T-cell (primary cell): ENCODE measurements at regions not wholly inside any gene's neighbourhood (a gene's known extent, or its start where the extent isn't known, plus 50 kb on each side); places are given as distances from the start of the nearest gene placed in this dataset.
"Not testable (repeated sequence)": the region's sequence is repeated elsewhere in the genome, so short reads cannot be mapped to it uniquely, and the experiment has no call there.

Experiments
- ATAC-seq, 4 experiments: fragments of 200-7000 bp in 3 of 4; fragments of 150-1000 bp in 1 of 4; cut with Tn5 transposase; replicated peaks in 1 of 4; 1 replicate in 3 of 4; 2 replicates in 1 of 4; pipeline ENCODE4 v1.10.0; 2021; ENCODE audit warnings: moderate library complexity in 3 of 4, mild to moderate bottlenecking in 2 of 4, moderate number of reproducible peaks in 1 of 4
- CTCF ChIA-PET, 2 donors: fragments of 300-600 bp; sonication (Branson Sonifier 250); formaldehyde crosslinking; loops; one replicate each; lab custom pipeline; 2022; ENCODE audit warnings: antibody characterized with exemption in 2 of 2; lab: Charles Lee
- POLR2A ChIA-PET, 2 donors: fragments of 300-600 bp; sonication (Branson Sonifier 250); formaldehyde crosslinking; loops; one replicate each; lab custom pipeline; 2022; ENCODE audit warnings: antibody characterized with exemption in 2 of 2; lab: Charles Lee
- DNase-seq, 35 experiments: peaks; one replicate each; pipeline versions ENCODE4 v3.0.0 to v3.0.0-alpha.2; 2013 to 2023
- H3K27ac ChIP-seq: one replicate; pipeline ENCODE4 v1.5.1; 2013; ENCODE audit warnings: low read length
- H3K27me3 ChIP-seq, 2 experiments: replicated peaks in 1 of 2; 1 replicate in 1 of 2; 2 replicates in 1 of 2; pipeline versions ENCODE4 v1.6.1 to v1.7.0; 2013; ENCODE audit warnings: low read length in 1 of 2, mixed read lengths in 1 of 2; ENCODE audit not compliant: control insufficient read depth in 2 of 2, insufficient read depth in 2 of 2; ENCODE audit errors: extremely low read depth in 1 of 2
- H3K36me3 ChIP-seq, 2 donors: 1 replicate in 1 of 2; 2 replicates in 1 of 2; pipeline versions ENCODE4 v1.6.1 to v1.7.0; 2013; ENCODE audit warnings: low read length in 1 of 2; ENCODE audit not compliant: control insufficient read depth in 2 of 2, insufficient read depth in 1 of 2; ENCODE audit errors: extremely low read depth in 1 of 2
- H3K4me1 ChIP-seq, 2 experiments: 1 replicate in 1 of 2; 2 replicates in 1 of 2; pipeline versions ENCODE4 v1.6.1 to v1.7.0; 2013; ENCODE audit warnings: low read length in 2 of 2, mixed read lengths in 1 of 2; ENCODE audit not compliant: insufficient read depth in 2 of 2, control insufficient read depth in 1 of 2; ENCODE audit errors: extremely low read depth in 1 of 2
- H3K4me3 ChIP-seq, 2 donors: 1 replicate in 1 of 2; 2 replicates in 1 of 2; pipeline versions ENCODE4 v1.5.1 to v1.7.0; 2013; ENCODE audit warnings: mild to moderate bottlenecking in 2 of 2, low read length in 1 of 2, moderate library complexity in 1 of 2; ENCODE audit not compliant: control insufficient read depth in 1 of 2; ENCODE audit errors: extremely low read depth in 1 of 2
- H3K9me3 ChIP-seq: 2 replicates; pipeline ENCODE4 v1.7.0; 2013
- H3K27ac Mint-ChIP-seq, 2 donors: one replicate each; pipeline ENCODE4 v1.8.0; 2020 to 2021; ENCODE audit warnings: mild to moderate bottlenecking in 2 of 2, mixed read lengths in 2 of 2
- H3K27me3 Mint-ChIP-seq, 2 donors: one replicate each; pipeline ENCODE4 v1.8.0; 2021 to 2022; ENCODE audit warnings: mixed read lengths in 2 of 2
- H3K36me3 Mint-ChIP-seq: one replicate; pipeline ENCODE4 v1.8.0; 2021; ENCODE audit warnings: mixed read lengths
- H3K4me1 Mint-ChIP-seq, 3 donors: one replicate each; pipeline ENCODE4 v1.8.0; 2020 to 2022; ENCODE audit warnings: mixed read lengths in 3 of 3, mild to moderate bottlenecking in 1 of 3
- H3K4me3 Mint-ChIP-seq, 3 donors: one replicate each; pipeline ENCODE4 v1.8.0; 2020 to 2022; ENCODE audit warnings: mild to moderate bottlenecking in 3 of 3, mixed read lengths in 3 of 3, moderate library complexity in 3 of 3
- H3K9me3 Mint-ChIP-seq, 3 donors: one replicate each; pipeline ENCODE4 v1.8.0; 2020 to 2022; ENCODE audit warnings: mixed read lengths in 3 of 3
- WGBS: methylation state at CpG from one replicate; pipeline ENCODE4 v1.1.5; 2013; ENCODE audit warnings: missing lambda C conversion rate; ENCODE audit not compliant: insufficient coverage; 5-methylcytosine and 5-hydroxymethylcytosine counted together

GRCh38 chr3:139140553-139140952, 95.9 kb upstream of the PRR23C start:
- DNase-seq: no peak
- no peak overlapping the region for H3K27ac ChIP-seq
- Mint-ChIP-seq H3K27ac (no peak overlapping the region), H3K27me3 (no peaks in the 10 kb centered on the region), H3K4me1 (no peaks in the 10 kb centered on the region), H3K9me3 (no peaks in the 10 kb centered on the region), H3K36me3 (no peaks in the 10 kb centered on the region), H3K4me3 (no peak overlapping the region)
- no peaks in the 10 kb centered on the region for H3K27me3 ChIP-seq
- H3K9me3 ChIP-seq: no peaks in the 10 kb centered on the region
- ChIA-PET CTCF (no interaction called here), POLR2A (no interaction called here)
- no peak for ATAC-seq
- H3K36me3 ChIP-seq: no peaks in the 10 kb centered on the region
- no peak overlapping the region for H3K4me3 ChIP-seq
- no peaks in the 10 kb centered on the region for H3K4me1 ChIP-seq

- CTCF ChIA-PET, POLR2A ChIA-PET, H3K27ac ChIP-seq, H3K4me1 ChIP-seq, H3K9me3 Mint-ChIP-seq, H3K27me3 Mint-ChIP-seq, H3K27me3 ChIP-seq, ATAC-seq, DNase-seq, H3K36me3 Mint-ChIP-seq, H3K36me3 ChIP-seq, H3K4me1 Mint-ChIP-seq, H3K27ac Mint-ChIP-seq, H3K9me3 ChIP-seq, H3K4me3 ChIP-seq, H3K4me3 Mint-ChIP-seq: not testable (repeated sequence)
- WGBS: no CpG with 5 or more reads among the region's 4 CpGs
Observed at GRCh38 chr3:139145980-139146379, 101.3 kb upstream of the PRR23C start.

GRCh38 chr3:139151530-139151929, 106.8 kb upstream of the PRR23C start:
- ATAC-seq: no peak
- Histone ChIP-seq H3K36me3 (no peaks in the 10 kb centered on the region), H3K27me3 (no peaks in the 10 kb centered on the region), H3K9me3 (no peaks in the 10 kb centered on the region), H3K27ac (no peak overlapping the region), H3K4me3 (no peak overlapping the region), H3K4me1 (no peaks in the 10 kb centered on the region)
- ChIA-PET POLR2A (no interaction called here), CTCF (no interaction called here)
- Mint-ChIP-seq H3K27me3 (peaks cover 5 to 11% of the 10 kb centered on the region in 2 donors), H3K4me1 (no peaks in the 10 kb centered on the region), H3K36me3 (no peaks in the 10 kb centered on the region), H3K4me3 (no peak overlapping the region), H3K9me3 (peaks cover 0 to 8% (median 0%) of the 10 kb centered on the region in 3 donors), H3K27ac (no peak overlapping the region)
- no peak for DNase-seq
- no CpG with 5 or more reads among the region's 1 CpG for WGBS

- H3K27ac ChIP-seq, H3K27me3 Mint-ChIP-seq, H3K4me1 ChIP-seq, H3K4me3 ChIP-seq, ATAC-seq, H3K9me3 ChIP-seq, DNase-seq, H3K27me3 ChIP-seq, H3K27ac Mint-ChIP-seq, H3K4me1 Mint-ChIP-seq, H3K36me3 Mint-ChIP-seq, H3K4me3 Mint-ChIP-seq, H3K36me3 ChIP-seq, POLR2A ChIA-PET, H3K9me3 Mint-ChIP-seq, CTCF ChIA-PET: not testable (repeated sequence)
Observed at GRCh38 chr3:139153434-139153833, 108.7 kb upstream of the PRR23C start.

- no peak overlapping the region for H3K4me3 Mint-ChIP-seq
- H3K36me3 Mint-ChIP-seq: no peaks in the 10 kb centered on the region
- DNase-seq (no peak), ATAC-seq (no peak)
- ChIA-PET CTCF (interaction anchor here in 1 of 2 donors (0.6 kb wide), 1 partner anchor 45 kb away, joined by 3 read pairs; no protein-coding TSS in a partner anchor), POLR2A (no interaction called here)
- H3K27ac ChIP-seq: no peak overlapping the region
- peaks cover 0 to 7% of the 10 kb centered on the region in 2 experiments for H3K27me3 ChIP-seq
- H3K36me3 ChIP-seq: no peaks in the 10 kb centered on the region
- no peak overlapping the region for H3K4me3 ChIP-seq
- H3K9me3 Mint-ChIP-seq: peaks cover 0 to 13% (median 0%) of the 10 kb centered on the region in 3 donors
- peaks cover 0 to 17% of the 10 kb centered on the region in 2 donors for H3K27me3 Mint-ChIP-seq
- H3K27ac Mint-ChIP-seq: no peak overlapping the region
- H3K4me1 ChIP-seq: no peaks in the 10 kb centered on the region
- no peaks in the 10 kb centered on the region for H3K9me3 ChIP-seq
- H3K4me1 Mint-ChIP-seq: no peaks in the 10 kb centered on the region
- 76% methylated on average over 5 of the region's 10 CpGs for WGBS
Observed at GRCh38 chr3:139157161-139157932, 112.7 kb upstream of the PRR23C start.

- DNase-seq: no peak
- no peaks in the 10 kb centered on the region for H3K4me1 Mint-ChIP-seq
- H3K4me3 Mint-ChIP-seq: no peak overlapping the region
- WGBS: no CpG with 5 or more reads among the region's 3 CpGs
- H3K9me3 Mint-ChIP-seq: peaks cover 0 to 13% (median 0%) of the 10 kb centered on the region in 3 donors
- POLR2A ChIA-PET: no interaction called here
- ATAC-seq: no peak
- Histone ChIP-seq H3K36me3 (no peaks in the 10 kb centered on the region), H3K27ac (no peak overlapping the region), H3K27me3 (peaks cover 0 to 7% of the 10 kb centered on the region in 2 experiments), H3K4me3 (no peak overlapping the region), H3K9me3 (no peaks in the 10 kb centered on the region), H3K4me1 (no peaks in the 10 kb centered on the region)
- no peaks in the 10 kb centered on the region for H3K36me3 Mint-ChIP-seq
- peaks cover 2 to 18% of the 10 kb centered on the region in 2 donors for H3K27me3 Mint-ChIP-seq
- CTCF ChIA-PET: no interaction called here
- H3K27ac Mint-ChIP-seq: no peak overlapping the region
Observed at GRCh38 chr3:139159356-139159755, 114.7 kb upstream of the PRR23C start.
